ENCODE measurements at regions not wholly inside any gene's neighbourhood (a gene's known extent, or its start where the extent isn't known, plus 50 kb on each side); places are given as distances from the start of the nearest gene placed in this dataset.

DNA sequence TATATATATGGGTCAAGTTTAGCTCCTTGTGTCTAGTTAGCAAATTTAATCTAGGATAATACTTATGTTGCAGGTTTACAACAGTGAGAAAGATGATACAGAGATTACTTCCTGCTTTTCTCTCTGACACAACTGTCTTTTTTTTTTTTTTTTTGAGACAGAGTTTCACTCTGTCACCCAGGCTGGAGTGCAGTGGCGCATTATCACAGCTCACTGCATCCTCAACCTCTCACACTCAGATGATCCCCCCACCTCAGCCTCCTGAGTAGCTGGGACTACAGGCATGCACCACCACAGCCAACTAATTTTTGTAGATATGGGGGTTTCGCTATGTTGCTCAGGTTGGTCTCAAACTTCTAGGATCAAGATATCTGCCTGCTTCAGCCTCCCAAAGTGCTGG, 706.9 kb upstream of the SOX9 start:
- Histone ChIP-seq H3K4me1 (replicated peaks) (no peaks in the 10 kb centered on the region), H3K36me3 (no peaks in the 10 kb centered on the region), H3K9me3 (no peaks in the 10 kb centered on the region), H3K27me3 (replicated peaks; ENCODE audit: insufficient read depth) (no peaks in the 10 kb centered on the region), H3K27ac (no peak overlapping the region), H3K4me3 (no peak overlapping the region)
- TF ChIP-seq POLR2A (IDR thresholded peaks at IDR 0.05) (no peak), POLR2AphosphoS5 (IDR thresholded peaks at IDR 0.05) (no peak), CTCF (IDR thresholded peaks at IDR 0.05) (no peak)
- 87% methylated on average over 2 of the region's 2 CpGs for WGBS
- DNase-seq (ENCODE audit: low spot score): no peak
- intact Hi-C loops (cut with DNase I): no loop called here

- Histone ChIP-seq H3K27ac (no peak overlapping the region), H3K4me1 (replicated peaks) (no peaks in the 10 kb centered on the region), H3K4me3 (no peak overlapping the region), H3K9me3 (no peaks in the 10 kb centered on the region), H3K36me3 (no peaks in the 10 kb centered on the region), H3K27me3 (replicated peaks; ENCODE audit: insufficient read depth) (no peaks in the 10 kb centered on the region)
- intact Hi-C loops (cut with DNase I): no loop called here
- no peak for DNase-seq (ENCODE audit: low spot score)
- TF ChIP-seq CTCF (IDR thresholded peaks at IDR 0.05): no peak
- no peak for TF ChIP-seq POLR2A (IDR thresholded peaks at IDR 0.05)
- no peak for TF ChIP-seq POLR2AphosphoS5 (IDR thresholded peaks at IDR 0.05)
- WGBS: 95% methylated on average over 1 of the region's 1 CpG
Observed at GRCh38 chr17:71417142-71417541, 703.7 kb upstream of the SOX9 start.

- TF ChIP-seq POLR2A (IDR thresholded peaks at IDR 0.05) (no peak), CTCF (IDR thresholded peaks at IDR 0.05) (no peak), POLR2AphosphoS5 (IDR thresholded peaks at IDR 0.05) (no peak)
- 88% methylated on average over 1 of the region's 1 CpG for WGBS
- intact Hi-C loops (cut with DNase I): no loop called here
- Histone ChIP-seq H3K4me3 (no peak overlapping the region), H3K4me1 (replicated peaks) (no peaks in the 10 kb centered on the region), H3K9me3 (no peaks in the 10 kb centered on the region), H3K27ac (no peak overlapping the region), H3K36me3 (no peaks in the 10 kb centered on the region), H3K27me3 (replicated peaks; ENCODE audit: insufficient read depth) (no peaks in the 10 kb centered on the region)
- DNase-seq (ENCODE audit: low spot score): no peak
Observed at GRCh38 chr17:71422968-71423367, 697.9 kb upstream of the SOX9 start.

DNA sequence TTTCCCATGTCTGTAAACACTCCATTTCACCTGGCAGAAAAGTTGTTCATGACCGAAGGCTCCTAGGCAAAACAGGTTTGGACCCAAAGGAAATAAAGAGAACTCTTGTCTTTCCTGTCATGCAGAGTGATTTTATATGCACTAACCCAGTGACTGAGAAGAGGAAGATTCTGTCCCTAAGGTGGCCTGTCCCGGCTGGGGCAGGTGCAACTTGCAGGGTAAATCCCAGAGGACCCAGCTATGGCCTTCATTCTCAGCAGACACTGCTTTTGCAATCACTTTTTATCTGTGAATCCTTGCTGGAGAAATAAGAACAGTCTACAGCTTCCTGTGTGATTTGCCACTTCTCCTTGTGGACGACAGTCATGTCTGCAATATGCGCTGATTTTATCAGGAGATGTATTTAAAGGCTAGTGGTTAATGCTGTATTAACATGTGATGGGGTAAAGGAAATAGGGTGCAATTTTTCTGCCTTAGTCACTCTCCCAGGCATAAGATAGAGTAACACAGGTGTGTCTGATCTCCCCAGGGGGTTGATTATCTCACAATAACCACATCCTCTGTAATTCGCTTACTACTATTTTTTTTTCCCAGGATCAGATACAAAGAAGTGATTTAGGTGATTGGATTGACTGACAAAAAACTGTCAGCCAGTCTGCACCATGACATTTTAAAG, 696.8 kb upstream of the SOX9 start:
- intact Hi-C loops (cut with DNase I): no loop called here
- TF ChIP-seq POLR2AphosphoS5 (IDR thresholded peaks at IDR 0.05) (no peak), CTCF (IDR thresholded peaks at IDR 0.05) (no peak), POLR2A (IDR thresholded peaks at IDR 0.05) (no peak)
- H3K27ac ChIP-seq: no peak overlapping the region
- DNase-seq (ENCODE audit: low spot score): no peak
- WGBS: 41% methylated on average over 5 of the region's 5 CpGs
- H3K4me1 ChIP-seq (replicated peaks): no peaks in the 10 kb centered on the region
- no peaks in the 10 kb centered on the region for H3K36me3 ChIP-seq
- H3K4me3 ChIP-seq: no peak overlapping the region
- H3K27me3 ChIP-seq (replicated peaks; ENCODE audit: insufficient read depth): no peaks in the 10 kb centered on the region
- H3K9me3 ChIP-seq: no peaks in the 10 kb centered on the region

- Histone ChIP-seq H3K36me3 (no peaks in the 10 kb centered on the region), H3K27ac (no peak overlapping the region), H3K4me1 (replicated peaks) (no peaks in the 10 kb centered on the region), H3K27me3 (replicated peaks; ENCODE audit: insufficient read depth) (no peaks in the 10 kb centered on the region), H3K9me3 (no peaks in the 10 kb centered on the region), H3K4me3 (no peak overlapping the region)
- WGBS: 77% methylated on average over 3 of the region's 3 CpGs
- TF ChIP-seq POLR2A (IDR thresholded peaks at IDR 0.05) (no peak), CTCF (IDR thresholded peaks at IDR 0.05) (no peak), POLR2AphosphoS5 (IDR thresholded peaks at IDR 0.05) (no peak)
- DNase-seq (ENCODE audit: low spot score): no peak
- intact Hi-C loops (cut with DNase I): no loop called here
Observed at GRCh38 chr17:71427801-71428200, 693.0 kb upstream of the SOX9 start.
